Activated T-cell treated with anti-CD3 and anti-CD28 coated beads, Interleukin-2, amount 50 U/mL, for 24 hours (primary cell): ENCODE measurements at regions not wholly inside any gene's neighbourhood (a gene's known extent, or its start where the extent isn't known, plus 50 kb on each side); places are given as distances from the start of the nearest gene placed in this dataset.

Experiments
- DNase-seq: peaks from one replicate; pipeline ENCODE4 v3.0.0-alpha.2; 2020
- H3K27ac Mint-ChIP-seq: 2 replicates; pipeline ENCODE4 v1.8.0; 2020; ENCODE audit warnings: mild to moderate bottlenecking, mixed read lengths
- H3K27me3 Mint-ChIP-seq: 2 replicates; pipeline ENCODE4 v1.8.0; 2020; ENCODE audit warnings: mixed read lengths
- H3K36me3 Mint-ChIP-seq: 2 replicates; pipeline ENCODE4 v1.8.0; 2020; ENCODE audit warnings: low read depth, mixed read lengths
- H3K4me1 Mint-ChIP-seq: 2 replicates; pipeline ENCODE4 v1.8.0; 2020; ENCODE audit warnings: low read depth, mixed read lengths
- H3K4me3 Mint-ChIP-seq: 2 replicates; pipeline ENCODE4 v1.8.0; 2020; ENCODE audit warnings: mild to moderate bottlenecking, moderate library complexity, mixed read lengths
- H3K9me3 Mint-ChIP-seq: 2 replicates; pipeline ENCODE4 v1.8.0; 2020; ENCODE audit warnings: mixed read lengths

DNA sequence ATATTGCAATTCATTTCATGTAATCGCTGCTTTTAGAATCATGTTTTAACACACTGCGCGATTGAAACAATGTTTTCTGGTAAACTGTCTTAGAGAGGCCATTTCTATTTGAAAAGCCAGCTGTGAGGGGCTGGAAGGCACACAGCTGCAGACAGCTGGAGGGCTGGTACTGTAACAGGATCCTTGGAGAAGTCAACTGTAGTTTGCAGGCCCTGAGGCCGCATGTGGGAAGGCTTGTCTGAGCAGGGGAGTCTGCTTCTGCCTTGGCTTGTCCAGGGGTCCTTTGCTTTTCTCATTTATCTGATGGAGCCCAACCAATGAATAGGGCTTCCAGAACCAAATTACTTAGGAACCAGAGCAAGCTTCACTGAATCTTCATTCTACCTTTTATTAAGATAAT lies 313.5 kb downstream of the BLID start:
- H3K4me3 Mint-ChIP-seq, result no peak overlapping the region
- no peaks in the 10 kb centered on the region for H3K36me3 Mint-ChIP-seq
- H3K9me3 Mint-ChIP-seq, result no peaks in the 10 kb centered on the region
- no peaks in the 10 kb centered on the region for H3K27me3 Mint-ChIP-seq
- H3K27ac Mint-ChIP-seq, result no peak overlapping the region
- no peaks in the 10 kb centered on the region for H3K4me1 Mint-ChIP-seq
- DNase-seq, result no peak

DNA sequence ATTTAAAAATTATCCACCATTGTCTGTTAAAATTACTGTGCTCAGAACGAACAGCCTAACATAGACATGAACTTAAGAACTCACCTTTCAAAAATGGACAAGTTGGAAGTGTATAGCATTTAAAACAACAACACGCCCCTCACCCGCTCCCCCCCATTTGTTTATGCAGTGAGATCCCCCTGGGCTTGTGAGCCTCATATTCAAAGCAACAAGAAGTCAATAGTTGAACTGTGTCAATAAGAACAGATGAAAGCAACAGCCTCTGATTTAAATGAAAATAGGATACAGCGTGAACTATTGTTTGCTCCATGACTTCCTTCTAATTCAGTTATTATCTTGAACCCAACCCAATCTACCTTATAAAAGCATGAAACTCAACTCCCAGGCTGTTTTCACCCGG lies 314.2 kb downstream of the BLID start:
- DNase-seq, result no peak
- H3K9me3 Mint-ChIP-seq, result no peaks in the 10 kb centered on the region
- H3K4me3 Mint-ChIP-seq, result no peak overlapping the region
- H3K36me3 Mint-ChIP-seq, result no peaks in the 10 kb centered on the region
- no peaks in the 10 kb centered on the region for H3K27me3 Mint-ChIP-seq
- no peak overlapping the region for H3K27ac Mint-ChIP-seq
- H3K4me1 Mint-ChIP-seq, result no peaks in the 10 kb centered on the region

DNA sequence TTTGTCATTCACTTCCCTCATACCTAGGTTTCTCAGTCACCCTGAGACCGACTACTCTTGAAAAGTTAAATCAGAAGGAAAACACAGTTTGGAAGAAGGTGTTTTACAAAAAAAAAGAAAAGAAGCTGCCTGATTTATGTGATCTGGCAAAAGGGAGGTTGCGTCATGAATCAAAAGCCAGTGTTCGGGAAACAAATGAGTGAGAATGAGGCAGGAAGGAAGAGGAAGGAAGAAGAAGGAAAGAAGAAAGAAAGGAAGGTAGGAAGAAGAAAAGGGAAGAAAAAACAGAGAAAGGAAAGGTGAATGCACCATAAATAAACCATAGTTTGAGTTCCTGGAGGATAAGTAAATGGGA lies 314.6 kb downstream of the BLID start:
- no peak for DNase-seq
- Mint-ChIP-seq H3K4me1 (no peaks in the 10 kb centered on the region), H3K27ac (no peak overlapping the region), H3K27me3 (no peaks in the 10 kb centered on the region), H3K36me3 (no peaks in the 10 kb centered on the region), H3K4me3 (no peak overlapping the region), H3K9me3 (no peaks in the 10 kb centered on the region)

DNA sequence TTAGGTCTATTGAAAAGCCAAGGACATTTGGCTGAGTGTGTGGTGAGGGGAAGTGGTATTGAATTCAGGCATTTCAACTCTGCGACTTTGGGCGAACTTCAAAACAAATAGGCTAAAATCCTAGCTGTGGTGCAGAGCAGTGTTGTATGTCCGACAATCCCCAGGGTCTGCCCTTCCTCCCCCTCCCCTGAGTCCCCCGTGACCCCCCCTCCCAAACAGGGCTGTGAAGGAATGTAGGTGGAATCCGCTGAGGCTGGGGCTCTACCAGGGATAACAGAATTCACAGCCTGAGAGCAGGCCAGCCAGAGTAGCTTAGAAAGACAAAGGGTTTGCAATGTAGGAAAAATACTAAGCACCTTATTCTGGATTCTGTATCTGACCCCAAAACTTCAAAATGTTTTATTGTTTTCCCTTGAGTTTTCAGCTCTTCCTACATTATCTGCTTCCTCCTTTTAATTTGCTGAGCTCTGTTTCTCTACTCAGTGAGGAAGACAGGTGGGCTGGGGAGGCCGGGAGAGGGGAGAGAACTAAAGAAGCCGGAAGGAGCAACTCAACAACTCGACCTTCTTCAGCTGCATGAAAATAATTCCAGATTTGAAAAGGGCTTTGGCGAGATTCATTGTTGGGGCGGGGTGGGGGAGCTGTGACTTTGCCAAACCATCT lies 315.2 kb downstream of the BLID start:
- H3K4me1 Mint-ChIP-seq, result no peaks in the 10 kb centered on the region
- no peaks in the 10 kb centered on the region for H3K27me3 Mint-ChIP-seq
- H3K36me3 Mint-ChIP-seq, result no peaks in the 10 kb centered on the region
- DNase-seq, result no peak
- no peak overlapping the region for H3K4me3 Mint-ChIP-seq
- H3K9me3 Mint-ChIP-seq, result no peaks in the 10 kb centered on the region
- no peak overlapping the region for H3K27ac Mint-ChIP-seq

DNA sequence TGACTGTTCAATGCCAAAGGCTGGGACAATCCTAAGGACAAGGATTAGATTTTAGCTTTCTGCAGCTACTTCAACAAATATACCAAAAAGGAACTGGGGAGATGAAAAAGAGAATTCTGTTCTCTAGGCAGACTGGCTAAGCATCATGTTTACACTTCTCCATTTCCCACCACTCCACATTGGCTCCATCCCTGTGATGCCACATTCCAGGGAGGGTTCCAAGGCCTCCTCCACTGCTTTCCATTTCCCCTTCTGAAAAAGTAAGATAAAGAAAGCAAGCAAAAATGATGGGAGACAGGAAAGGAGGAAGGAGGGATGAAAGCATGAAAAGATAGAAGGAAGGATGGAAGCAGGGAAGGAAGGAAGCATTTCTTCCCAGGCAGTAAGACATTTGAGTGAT lies 315.8 kb downstream of the BLID start:
- no peak overlapping the region for H3K27ac Mint-ChIP-seq
- no peak for DNase-seq
- no peak overlapping the region for H3K4me3 Mint-ChIP-seq
- no peaks in the 10 kb centered on the region for H3K9me3 Mint-ChIP-seq
- no peaks in the 10 kb centered on the region for H3K27me3 Mint-ChIP-seq
- no peaks in the 10 kb centered on the region for H3K36me3 Mint-ChIP-seq
- no peaks in the 10 kb centered on the region for H3K4me1 Mint-ChIP-seq

DNA sequence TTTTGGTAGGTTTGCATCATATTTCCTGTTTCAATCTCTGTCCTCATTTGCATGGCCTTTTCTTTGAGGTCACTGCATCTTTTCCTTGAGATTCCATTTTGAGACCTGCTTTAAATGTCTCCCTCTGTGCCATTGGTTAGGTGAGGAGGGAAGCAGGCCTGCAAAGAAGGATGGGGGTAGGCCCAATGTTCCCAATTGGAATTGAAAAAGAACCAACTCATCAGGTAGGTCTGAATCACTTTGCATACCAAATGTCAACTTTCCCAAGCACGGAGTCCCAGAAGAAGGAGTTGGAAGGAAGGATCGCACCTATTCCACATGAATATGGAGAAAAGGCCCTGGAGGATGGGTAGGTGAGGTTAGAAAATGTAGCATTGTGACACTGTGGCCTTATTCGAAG lies 318.5 kb downstream of the BLID start:
- Mint-ChIP-seq H3K27me3 (no peaks in the 10 kb centered on the region), H3K36me3 (no peaks in the 10 kb centered on the region), H3K9me3 (no peaks in the 10 kb centered on the region), H3K4me3 (no peak overlapping the region), H3K4me1 (no peaks in the 10 kb centered on the region), H3K27ac (no peak overlapping the region)
- no peak for DNase-seq

DNA sequence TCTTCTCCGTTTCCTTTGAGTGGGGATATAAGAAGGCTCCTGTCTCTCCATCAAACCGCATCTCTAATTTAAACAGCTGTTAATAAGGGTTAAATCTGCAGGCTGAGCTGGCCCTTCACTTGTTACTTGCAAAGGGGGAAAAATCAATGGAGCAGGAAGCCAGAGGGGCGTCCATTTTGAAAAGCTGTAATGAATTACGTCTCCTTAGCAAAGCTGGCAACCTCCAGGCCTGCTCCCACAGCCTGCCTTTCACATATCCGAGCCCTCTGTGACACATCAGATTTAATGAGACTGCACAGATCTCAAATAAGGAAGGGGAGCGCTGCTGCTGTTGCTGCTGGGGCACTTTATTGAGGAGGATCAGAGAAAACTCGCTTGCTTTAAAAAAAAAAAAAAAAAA lies 320.8 kb downstream of the BLID start:
- Mint-ChIP-seq H3K27me3 (peaks cover 6% of the 10 kb centered on the region), H3K4me3 (no peak overlapping the region), H3K36me3 (no peaks in the 10 kb centered on the region), H3K27ac (no peak overlapping the region), H3K9me3 (no peaks in the 10 kb centered on the region), H3K4me1 (no peaks in the 10 kb centered on the region)
- no peak for DNase-seq

DNA sequence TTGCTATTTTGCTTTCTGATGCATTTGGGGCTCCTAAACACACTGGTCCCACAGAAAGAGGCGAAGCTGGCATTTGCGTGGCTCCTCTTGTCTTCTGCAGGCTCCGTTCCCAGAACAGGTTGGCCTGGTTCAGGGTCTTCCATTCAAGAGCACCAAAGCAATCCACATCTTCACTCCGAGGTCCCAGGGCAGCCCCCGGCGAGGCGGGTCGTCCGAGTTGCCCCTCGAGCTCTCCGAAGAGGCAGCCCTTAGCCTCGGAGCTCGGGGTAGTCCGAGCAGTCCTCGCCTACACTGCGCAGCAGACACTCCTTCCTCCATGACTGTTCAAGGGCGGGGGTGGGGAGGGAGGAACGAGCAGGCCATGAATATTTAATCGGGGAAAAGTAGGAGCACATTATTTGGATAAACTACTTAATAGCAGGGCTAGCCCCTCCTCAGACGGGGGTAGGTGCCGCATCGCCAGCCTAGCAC lies 321.3 kb downstream of the BLID start:
- H3K4me1 Mint-ChIP-seq, result no peaks in the 10 kb centered on the region
- no peaks in the 10 kb centered on the region for H3K36me3 Mint-ChIP-seq
- no peaks in the 10 kb centered on the region for H3K9me3 Mint-ChIP-seq
- peaks cover 6% of the 10 kb centered on the region for H3K27me3 Mint-ChIP-seq
- no peak overlapping the region for H3K27ac Mint-ChIP-seq
- no peak for DNase-seq
- no peak overlapping the region for H3K4me3 Mint-ChIP-seq

DNA sequence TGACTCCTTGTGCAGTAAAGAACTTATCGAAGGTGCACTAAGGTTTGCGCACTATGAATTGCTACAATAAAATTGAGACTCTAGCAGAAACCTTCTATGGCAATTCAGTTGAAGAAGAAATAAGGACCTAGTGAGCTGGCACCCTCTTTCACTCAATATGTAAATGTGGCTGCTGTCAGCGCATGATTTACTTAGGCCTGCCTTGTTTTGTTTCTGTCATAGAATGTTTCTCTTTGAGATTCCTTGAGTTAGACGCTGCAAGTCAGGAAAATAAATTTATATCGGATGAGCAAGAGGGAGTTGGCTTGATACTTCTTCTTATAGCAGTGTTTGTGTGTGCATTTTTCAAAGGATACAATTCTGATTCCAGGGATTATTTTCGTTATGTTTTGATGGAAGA lies 322.1 kb downstream of the BLID start:
- no peak overlapping the region for H3K27ac Mint-ChIP-seq
- H3K4me1 Mint-ChIP-seq, result no peaks in the 10 kb centered on the region
- no peak for DNase-seq
- no peaks in the 10 kb centered on the region for H3K9me3 Mint-ChIP-seq
- no peak overlapping the region for H3K4me3 Mint-ChIP-seq
- peaks cover 6% of the 10 kb centered on the region for H3K27me3 Mint-ChIP-seq
- no peaks in the 10 kb centered on the region for H3K36me3 Mint-ChIP-seq

DNA sequence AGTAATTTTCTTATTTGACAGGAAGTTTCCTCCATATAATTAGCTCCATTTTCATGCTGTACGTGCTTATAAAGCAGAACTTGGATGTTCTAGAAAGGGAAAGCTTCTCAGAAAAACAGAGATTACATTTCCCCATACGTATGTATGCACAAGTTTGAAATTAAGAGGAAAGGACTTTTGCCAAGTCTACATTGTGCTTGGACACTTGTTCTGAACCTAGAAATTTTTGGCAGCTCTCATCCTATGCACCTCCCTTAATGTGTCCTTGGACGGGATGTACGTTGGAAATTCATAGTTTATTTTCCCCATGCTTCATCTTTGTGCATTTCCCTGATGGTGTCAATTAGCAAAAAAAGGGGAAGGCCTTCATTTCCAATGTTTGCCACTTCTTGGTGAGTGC lies 322.7 kb downstream of the BLID start:
- no peak overlapping the region for H3K27ac Mint-ChIP-seq
- no peak for DNase-seq
- no peaks in the 10 kb centered on the region for H3K4me1 Mint-ChIP-seq
- H3K36me3 Mint-ChIP-seq, result no peaks in the 10 kb centered on the region
- H3K27me3 Mint-ChIP-seq, result peaks cover 6% of the 10 kb centered on the region
- H3K9me3 Mint-ChIP-seq, result no peaks in the 10 kb centered on the region
- no peak overlapping the region for H3K4me3 Mint-ChIP-seq

DNA sequence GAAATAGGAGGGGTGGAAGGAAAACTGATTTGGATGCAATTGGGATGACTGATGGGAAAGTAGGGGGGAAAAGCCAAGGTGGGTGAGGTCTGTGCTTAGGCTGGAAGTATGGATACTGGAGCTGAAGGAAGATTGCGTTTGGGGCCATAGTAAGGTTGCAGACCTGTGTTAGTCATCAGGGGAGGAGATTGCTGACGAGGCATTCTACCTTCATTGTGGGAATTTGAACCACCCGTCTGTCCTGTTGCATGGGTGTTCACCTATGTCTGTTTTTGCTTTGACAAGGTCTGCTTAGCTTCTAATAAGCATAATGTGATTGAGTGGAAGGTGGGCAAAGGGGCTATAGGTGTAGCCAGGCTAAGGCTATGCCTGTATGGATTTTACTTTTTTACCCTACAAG lies 323.8 kb downstream of the BLID start:
- no peaks in the 10 kb centered on the region for H3K4me1 Mint-ChIP-seq
- H3K27ac Mint-ChIP-seq, result no peak overlapping the region
- no peak overlapping the region for H3K4me3 Mint-ChIP-seq
- peaks cover 3% of the 10 kb centered on the region for H3K9me3 Mint-ChIP-seq
- H3K27me3 Mint-ChIP-seq, result peaks cover 6% of the 10 kb centered on the region
- no peaks in the 10 kb centered on the region for H3K36me3 Mint-ChIP-seq
- DNase-seq, result no peak

DNA sequence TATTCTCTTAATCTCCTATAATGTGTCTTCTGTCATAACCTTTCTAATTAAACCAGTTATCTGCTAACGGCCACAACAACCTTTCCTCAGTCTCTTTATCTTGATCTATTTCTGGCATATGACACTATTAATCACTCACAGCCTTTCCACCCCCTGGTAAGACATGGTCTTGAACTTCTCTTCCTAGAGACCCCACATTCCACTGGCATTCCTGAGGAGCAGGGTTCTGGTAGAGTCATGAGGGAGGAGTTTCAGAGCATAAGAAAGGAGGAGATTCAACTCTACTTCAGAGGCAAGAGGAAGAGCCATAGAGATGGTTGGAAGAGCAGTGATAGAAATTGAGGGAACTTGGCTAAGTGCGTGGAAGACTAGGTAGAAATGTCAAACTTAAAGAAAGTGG lies 325.6 kb downstream of the BLID start:
- Mint-ChIP-seq H3K4me3 (no peak overlapping the region), H3K9me3 (peaks cover 7% of the 10 kb centered on the region), H3K36me3 (no peaks in the 10 kb centered on the region), H3K27me3 (peaks cover 6% of the 10 kb centered on the region), H3K4me1 (no peaks in the 10 kb centered on the region), H3K27ac (no peak overlapping the region)
- DNase-seq, result no peak

DNA sequence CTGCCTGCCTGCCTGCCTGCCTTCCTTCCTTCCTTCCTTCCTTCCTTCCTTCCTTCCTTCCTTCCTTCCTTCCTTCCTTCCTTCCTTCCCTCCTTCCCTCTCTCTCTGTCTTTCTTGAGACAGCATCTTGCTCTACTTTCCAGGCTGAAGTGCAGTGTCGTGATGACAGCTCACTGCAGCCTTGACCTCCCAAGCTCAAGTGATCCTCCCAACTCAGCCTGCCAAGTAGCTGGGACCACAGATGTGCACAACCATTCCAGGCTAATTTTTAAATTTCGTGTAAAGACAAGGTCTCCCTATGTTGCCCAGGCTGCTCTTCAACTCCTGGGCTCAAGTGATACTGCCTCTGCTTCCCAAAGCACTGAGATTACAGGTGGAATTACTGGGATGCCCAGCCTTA lies 328.2 kb upstream of the SORL1-AS1 start:
- H3K27ac Mint-ChIP-seq, result no peak overlapping the region
- no peak overlapping the region for H3K4me3 Mint-ChIP-seq
- H3K27me3 Mint-ChIP-seq, result no peaks in the 10 kb centered on the region
- no peak for DNase-seq
- H3K9me3 Mint-ChIP-seq, result peaks cover 7% of the 10 kb centered on the region
- no peaks in the 10 kb centered on the region for H3K36me3 Mint-ChIP-seq
- no peaks in the 10 kb centered on the region for H3K4me1 Mint-ChIP-seq

DNA sequence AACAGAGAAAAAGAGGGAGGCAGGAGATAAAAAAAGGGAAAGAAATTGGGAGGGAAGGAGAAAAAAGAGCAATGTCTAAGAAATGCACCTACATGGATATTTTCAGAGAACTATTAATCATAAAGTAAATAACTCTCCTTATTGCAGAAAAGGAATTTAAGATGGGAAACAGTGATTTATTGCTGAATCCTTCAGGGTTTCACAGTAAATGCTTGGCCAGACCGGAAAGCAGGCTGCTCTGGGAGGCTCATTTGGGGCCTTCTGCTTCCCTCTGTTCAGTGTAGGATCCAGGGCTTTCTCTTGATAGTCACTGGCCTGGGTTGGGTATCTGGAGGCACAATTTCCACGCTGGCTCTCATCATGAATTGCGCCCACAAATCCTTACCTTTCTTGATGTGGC lies 324.3 kb upstream of the SORL1-AS1 start:
- H3K27ac Mint-ChIP-seq, result no peak overlapping the region
- H3K36me3 Mint-ChIP-seq, result no peaks in the 10 kb centered on the region
- no peak overlapping the region for H3K4me3 Mint-ChIP-seq
- H3K4me1 Mint-ChIP-seq, result no peaks in the 10 kb centered on the region
- DNase-seq, result no peak
- H3K9me3 Mint-ChIP-seq, result peaks cover 2% of the 10 kb centered on the region
- H3K27me3 Mint-ChIP-seq, result no peaks in the 10 kb centered on the region

DNA sequence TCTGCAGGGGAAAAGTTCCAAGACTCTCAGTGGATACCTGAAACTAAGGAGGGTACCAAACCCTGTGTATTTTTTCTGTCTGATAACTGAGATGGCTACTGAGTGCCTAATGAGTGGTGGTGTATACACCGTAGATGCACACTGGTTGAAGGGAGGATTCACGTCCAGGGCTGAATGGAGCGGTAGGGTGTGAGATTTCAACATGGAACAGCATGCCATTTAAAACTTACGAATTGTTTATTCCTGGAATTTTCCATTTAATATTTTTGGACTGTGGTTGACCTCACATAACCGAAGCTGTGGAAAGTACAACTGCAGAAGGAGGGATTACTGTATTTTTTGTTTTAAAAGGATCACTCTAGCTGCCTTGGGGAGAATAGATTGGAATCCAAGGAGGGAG lies 322.5 kb upstream of the SORL1-AS1 start:
- Mint-ChIP-seq H3K4me1 (no peaks in the 10 kb centered on the region), H3K27me3 (no peaks in the 10 kb centered on the region), H3K4me3 (no peak overlapping the region), H3K9me3 (no peaks in the 10 kb centered on the region), H3K27ac (no peak overlapping the region), H3K36me3 (no peaks in the 10 kb centered on the region)
- no peak for DNase-seq

DNA sequence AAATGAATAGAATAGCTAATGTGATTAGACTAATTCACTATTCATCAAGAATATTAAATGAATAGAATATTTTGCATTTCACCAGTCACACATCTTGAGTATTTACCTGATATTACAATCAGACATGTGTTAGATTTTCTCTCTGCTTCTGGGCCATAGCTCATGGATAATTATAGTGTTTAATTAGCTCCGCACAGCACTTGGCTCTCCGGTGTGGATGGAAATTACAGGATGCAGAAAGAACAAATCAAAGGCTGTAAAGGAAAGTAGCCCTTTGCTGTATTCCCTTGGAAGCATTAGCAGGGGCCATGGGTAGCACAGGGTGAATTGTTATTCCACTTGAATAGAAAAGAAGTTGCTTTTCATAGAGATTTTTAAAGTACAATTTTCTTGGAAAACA lies 320.3 kb upstream of the SORL1-AS1 start:
- Mint-ChIP-seq H3K4me3 (no peak overlapping the region), H3K36me3 (no peaks in the 10 kb centered on the region), H3K4me1 (no peaks in the 10 kb centered on the region), H3K9me3 (no peaks in the 10 kb centered on the region), H3K27ac (no peak overlapping the region), H3K27me3 (peaks cover 4% of the 10 kb centered on the region)
- no peak for DNase-seq
